GM12874 (cell line): ENCODE measurements at regions not wholly inside any gene's neighbourhood (a gene's known extent, or its start where the extent isn't known, plus 50 kb on each side); places are given as distances from the start of the nearest gene placed in this dataset.

Experiments used
- TF ChIP-seq, protein P1 (sequence below): IDR thresholded peaks from 2 replicates; pipeline ENCODE4 v1.5.1; 2011; ENCODE audit warnings: low read depth, mild to moderate bottlenecking, control low read depth, low read length, moderate library complexity; ENCODE audit not compliant: insufficient read depth

- TF ChIP-seq, protein P1, sequence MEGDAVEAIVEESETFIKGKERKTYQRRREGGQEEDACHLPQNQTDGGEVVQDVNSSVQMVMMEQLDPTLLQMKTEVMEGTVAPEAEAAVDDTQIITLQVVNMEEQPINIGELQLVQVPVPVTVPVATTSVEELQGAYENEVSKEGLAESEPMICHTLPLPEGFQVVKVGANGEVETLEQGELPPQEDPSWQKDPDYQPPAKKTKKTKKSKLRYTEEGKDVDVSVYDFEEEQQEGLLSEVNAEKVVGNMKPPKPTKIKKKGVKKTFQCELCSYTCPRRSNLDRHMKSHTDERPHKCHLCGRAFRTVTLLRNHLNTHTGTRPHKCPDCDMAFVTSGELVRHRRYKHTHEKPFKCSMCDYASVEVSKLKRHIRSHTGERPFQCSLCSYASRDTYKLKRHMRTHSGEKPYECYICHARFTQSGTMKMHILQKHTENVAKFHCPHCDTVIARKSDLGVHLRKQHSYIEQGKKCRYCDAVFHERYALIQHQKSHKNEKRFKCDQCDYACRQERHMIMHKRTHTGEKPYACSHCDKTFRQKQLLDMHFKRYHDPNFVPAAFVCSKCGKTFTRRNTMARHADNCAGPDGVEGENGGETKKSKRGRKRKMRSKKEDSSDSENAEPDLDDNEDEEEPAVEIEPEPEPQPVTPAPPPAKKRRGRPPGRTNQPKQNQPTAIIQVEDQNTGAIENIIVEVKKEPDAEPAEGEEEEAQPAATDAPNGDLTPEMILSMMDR = no peak
Observed at GRCh38 chr6:90983462-90983861, 396.6 kb upstream of the MAP3K7 start.

GRCh38 chr6:90982581-90982980 lies 395.7 kb upstream of the MAP3K7 start:
- TF ChIP-seq, protein P1 = no peak

DNA sequence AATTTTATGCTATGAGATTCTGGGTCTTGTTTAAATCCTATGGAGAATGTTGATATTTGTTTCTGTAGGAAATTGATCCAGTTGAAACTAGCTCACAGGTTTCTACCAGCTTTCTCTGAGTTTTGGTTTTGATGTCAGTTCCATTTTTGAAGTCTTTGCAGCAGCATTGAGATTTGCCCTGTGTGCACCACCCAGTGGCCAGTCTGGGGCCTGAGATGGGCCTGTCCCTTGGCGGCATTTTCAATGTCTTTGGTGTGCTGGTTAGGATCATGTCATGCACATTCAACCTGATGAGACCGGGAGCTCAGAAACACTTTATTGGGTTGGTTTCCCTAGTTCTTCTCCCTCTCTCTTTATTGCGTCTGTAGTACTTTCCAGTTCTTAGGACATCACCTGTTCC lies 395.2 kb upstream of the MAP3K7 start:
- TF ChIP-seq, protein P1 = no peak

DNA sequence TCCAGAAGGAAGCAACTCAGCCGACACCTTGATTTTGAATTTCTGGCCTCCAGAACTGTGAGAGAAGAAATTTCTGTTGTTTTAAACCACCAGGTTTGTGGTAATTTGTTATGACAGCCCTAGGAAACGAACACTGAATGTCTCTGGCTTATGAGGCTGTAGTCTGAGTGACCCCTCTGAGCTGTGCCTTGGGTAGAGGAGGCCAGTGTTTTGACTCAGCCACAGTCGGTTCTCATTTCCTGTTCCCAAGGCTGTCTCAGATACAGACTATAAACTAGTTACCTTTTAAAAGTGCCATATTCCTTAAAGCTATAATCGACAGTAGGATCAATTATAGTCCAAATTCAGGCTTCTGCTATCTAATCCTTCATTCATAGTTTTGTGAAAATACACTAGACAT lies 391.2 kb upstream of the MAP3K7 start:
- TF ChIP-seq, protein P1 = no peak

DNA sequence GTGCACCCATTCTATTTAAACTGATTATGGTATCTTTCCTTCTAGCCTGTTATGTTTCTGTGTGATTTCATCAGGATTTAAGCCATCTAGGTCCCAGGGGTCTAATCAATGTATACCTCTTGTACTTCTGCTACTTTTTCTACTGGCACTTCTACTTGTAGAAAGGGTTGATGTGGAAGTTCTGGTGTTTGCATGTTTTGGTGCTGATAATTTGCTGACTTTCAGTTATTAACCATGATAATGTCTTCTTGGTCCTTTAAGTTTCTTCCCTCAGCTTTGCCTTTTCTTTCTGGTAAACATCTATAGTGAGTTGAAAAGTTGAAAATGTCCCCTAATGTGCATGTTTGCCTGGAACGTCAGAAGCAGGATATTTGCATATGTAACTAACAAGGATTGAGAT lies 390.6 kb upstream of the MAP3K7 start:
- TF ChIP-seq, protein P1 = no peak

GRCh38 chr6:90976341-90976740 lies 389.5 kb upstream of the MAP3K7 start:
- TF ChIP-seq, protein P1 = no peak

GRCh38 chr6:90975741-90976140 lies 388.9 kb upstream of the MAP3K7 start:
- TF ChIP-seq, protein P1 = no peak

GRCh38 chr6:90973188-90973587 lies 386.3 kb upstream of the MAP3K7 start:
- TF ChIP-seq, protein P1 = no peak
